D341Med (cell line): ENCODE measurements at regions not wholly inside any gene's neighbourhood (a gene's known extent, or its start where the extent isn't known, plus 50 kb on each side); places are given as distances from the start of the nearest gene placed in this dataset.

ENCODE experiments used
- DNase-seq: peaks from one replicate; pipeline ENCODE4 v3.0.0; 2012; ENCODE audit warnings: low spot score

DNA sequence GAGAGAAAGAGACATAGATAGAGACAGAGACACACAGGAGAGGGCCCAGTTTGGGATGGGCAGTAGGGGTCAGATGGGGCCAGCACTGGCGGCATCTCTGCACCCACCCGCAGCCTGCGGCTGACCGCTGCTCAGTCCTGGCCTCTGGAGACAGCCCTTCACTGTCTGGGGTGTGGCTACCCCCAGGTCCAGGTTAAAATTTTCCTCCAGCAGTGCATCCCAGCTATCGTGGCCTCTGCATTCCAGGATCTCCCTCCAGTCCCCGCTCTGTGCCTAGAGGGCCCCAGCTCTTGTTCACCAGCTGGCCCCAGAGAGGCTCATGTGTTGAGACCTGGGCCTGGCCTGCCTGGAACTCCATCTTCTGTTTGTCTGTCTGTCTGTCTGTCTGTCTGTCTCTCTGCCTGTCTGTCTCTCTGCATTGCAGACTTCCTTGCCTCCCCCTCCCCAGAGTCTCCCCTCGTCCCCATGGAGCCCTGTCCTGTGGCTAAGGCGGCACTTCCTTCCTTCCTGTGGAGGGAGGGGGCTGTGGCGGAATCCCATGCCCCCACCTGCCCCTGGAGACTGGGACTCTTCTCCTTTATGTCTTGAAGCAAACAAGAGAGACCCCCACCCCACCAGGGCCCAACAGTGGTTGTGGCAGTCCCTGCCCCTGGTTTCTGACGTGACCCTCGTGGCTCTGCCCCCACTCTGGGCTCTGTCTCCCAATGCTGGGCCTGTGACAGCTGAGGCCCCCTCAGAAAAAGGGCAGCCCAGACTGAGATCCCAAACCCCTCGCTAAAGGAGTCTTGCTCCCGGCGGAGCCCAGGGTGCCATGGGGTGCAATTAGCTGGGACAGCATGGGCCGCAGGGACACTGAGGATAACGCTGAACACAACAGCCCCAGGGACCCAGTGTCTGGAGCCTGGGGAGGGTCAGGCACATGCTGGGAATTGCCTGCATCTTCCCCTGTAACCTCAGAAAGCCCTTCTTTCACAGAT, 241.8 kb downstream of the NPHP4 start:
- no peak for DNase-seq

- no peak for DNase-seq
Observed at GRCh38 chr1:5748286-5749225, 243.7 kb downstream of the NPHP4 start.

DNA sequence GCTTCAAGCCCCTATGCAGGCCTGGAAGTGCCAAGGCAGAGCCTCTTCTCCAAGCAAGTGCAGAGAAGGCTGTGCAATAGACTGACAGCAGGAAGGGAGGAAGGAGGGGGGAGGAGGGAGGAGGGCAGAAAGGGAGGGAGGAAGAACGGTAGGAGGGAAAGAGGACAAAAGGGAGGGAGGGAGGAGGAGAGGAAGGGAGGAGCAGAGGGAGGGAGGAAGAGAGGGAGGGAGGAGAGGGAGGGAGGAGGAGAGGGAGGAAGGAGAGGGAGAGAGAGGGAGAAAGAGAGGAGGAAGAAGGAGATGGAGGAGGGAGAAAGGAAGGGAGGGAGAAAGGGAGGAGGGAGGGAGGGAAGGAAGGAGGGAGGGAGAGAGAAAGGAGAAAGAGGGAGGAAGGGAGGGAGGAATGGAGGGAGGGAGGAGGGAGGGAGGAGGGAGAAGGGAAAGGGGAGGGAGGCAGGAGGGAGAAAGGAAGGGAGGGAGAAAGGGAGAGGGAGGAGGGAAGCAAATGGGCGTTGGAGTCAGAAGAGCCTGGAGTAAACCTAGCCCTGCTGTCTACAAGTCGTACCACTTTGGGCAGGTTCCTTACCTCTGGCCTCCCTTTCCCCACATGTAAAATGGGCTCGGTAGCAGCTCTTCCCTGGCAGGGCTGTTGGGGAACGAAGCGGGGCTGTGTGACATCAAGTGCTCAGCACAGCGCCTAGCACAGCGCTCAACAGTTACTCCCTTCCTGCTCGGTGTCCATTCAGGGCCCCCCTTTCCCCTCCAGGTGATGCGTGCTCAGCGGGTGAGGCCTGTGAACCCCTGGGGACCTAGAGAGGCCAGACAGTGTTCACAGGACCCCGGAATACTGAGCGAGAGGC, 244.6 kb downstream of the NPHP4 start:
- DNase-seq = no peak

GRCh38 chr1:5746611-5747425, 245.4 kb downstream of the NPHP4 start:
- no peak for DNase-seq

DNA sequence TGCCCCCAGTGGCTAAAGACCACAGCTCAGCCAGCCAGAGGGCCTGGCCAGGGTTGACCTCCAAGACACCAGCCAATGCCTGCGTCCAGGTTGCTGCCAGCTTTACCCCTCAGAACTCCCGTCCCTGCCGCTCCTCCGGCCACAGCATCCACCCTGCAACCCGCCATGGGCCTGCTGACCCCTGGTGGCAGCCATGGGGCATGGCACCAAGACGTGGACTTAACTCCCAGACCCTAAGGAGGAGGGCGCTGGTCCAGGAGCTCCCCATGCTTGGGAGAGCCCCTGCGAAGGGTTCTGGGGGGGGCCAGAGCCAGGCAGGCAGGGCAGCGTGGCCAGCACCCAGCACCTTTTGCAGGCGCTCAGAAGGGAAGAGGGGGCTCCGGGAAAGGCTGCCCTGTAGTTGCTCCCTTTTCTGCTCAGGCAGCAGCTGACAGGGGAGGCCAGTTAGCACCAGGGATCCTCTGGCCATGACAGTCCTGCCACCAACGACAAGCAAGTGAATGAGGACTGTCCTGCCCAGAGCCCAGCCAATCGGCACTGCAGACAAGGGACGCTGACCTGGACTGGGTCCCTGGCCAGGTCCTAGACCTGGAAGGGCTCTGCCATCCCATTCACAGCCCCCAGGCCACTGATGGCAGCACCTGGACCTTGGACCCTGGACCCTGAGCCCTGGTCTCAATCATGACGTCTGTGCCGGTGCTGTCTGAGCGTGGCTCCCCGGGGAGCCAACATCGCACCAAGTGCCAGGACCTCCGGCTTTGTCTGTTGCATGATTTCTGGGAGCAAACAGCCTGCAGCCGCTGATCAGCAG, 246.2 kb downstream of the NPHP4 start:
- DNase-seq = peak; percentile 89

GRCh38 chr1:5744911-5745799, 247.1 kb downstream of the NPHP4 start:
- no peak for DNase-seq

DNA sequence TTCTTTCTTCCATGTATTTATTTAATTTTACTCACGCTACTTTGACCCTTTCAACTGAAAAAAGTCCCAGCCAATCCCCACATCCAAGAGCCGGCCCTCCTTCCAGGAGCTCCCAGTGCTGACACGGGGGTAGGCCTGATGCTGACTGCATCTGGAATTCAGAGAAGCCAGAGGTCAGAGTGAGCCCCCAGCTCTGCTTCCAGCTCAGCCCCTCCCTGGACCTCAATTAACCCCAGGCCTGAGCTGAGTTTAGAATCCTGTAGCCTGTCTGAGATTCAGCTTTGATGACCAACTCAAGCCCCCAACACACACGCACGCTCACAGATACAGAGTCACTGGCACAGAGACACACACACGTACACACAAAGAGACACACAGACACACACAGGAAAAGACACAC, 247.9 kb downstream of the NPHP4 start:
- no peak for DNase-seq

DNA sequence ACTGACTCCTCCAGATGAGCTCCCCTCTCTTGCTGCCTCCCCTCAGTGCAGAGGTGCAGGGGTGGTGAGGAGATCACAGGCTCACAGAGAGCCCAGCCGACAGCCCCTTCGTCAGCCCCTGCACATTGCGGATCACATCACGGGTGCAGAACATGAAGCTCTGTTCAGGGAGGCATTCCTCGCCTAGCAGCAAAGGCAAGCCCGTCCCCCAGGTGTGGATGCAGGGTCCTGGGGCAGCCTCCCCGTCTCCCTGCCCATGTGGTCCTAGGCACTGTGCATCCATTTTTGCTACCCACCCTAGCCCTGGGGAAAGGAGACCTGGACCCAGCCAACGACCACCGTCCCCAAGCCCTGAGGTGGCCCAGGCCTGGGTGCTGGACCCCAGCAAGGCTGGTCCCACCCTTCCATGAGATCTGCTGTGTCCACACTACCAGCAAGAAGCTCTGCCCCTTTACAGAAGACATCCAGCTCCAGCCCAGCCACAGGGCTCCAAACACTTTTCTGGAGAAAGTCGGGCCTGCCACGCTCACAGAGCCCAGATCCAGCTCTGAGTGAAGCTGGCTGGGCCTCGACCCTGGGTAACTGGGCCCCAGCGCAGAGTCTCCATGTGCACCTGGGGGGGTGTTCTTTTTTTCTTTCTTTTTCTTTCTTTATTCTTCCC, 248.7 kb downstream of the NPHP4 start:
- DNase-seq = no peak

GRCh38 chr1:5742801-5743200, 249.4 kb downstream of the NPHP4 start:
- no peak for DNase-seq

GRCh38 chr1:5742032-5742431, 250.2 kb downstream of the NPHP4 start:
- no peak for DNase-seq

- no peak for DNase-seq
Observed at GRCh38 chr1:5740865-5741860, 251.1 kb downstream of the NPHP4 start.

GRCh38 chr1:5740450-5740849, 251.8 kb downstream of the NPHP4 start:
- no peak for DNase-seq

DNA sequence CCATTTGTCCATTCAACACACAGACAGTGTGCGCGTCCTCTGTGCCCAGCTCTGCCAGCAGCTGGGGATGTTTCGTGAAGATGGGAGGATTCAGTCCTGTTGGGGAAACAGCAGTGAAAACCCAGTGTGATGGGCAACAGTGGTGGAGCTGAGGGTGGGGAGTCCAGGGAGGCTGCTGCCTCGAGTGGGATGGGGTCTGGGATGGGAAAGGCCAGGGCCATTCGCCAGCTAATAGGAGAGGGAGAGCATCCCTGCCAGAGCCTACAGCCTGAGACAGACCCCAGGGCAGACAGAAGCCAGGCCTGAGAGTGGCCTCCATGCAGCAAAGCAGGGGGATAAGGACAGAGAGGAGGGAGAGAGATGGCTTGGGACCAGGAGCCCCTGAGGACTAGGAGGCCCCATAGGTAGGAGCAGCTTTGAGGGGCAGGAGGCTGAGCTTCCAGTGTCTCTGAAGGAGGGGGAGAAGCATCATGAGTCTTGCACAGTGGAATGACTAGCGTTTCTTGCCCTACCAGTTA, 252.6 kb downstream of the NPHP4 start:
- DNase-seq = no peak

- no peak for DNase-seq
Observed at GRCh38 chr1:5738911-5739462, 253.2 kb downstream of the NPHP4 start.

GRCh38 chr1:5737081-5737480, 255.1 kb downstream of the NPHP4 start:
- no peak for DNase-seq

DNA sequence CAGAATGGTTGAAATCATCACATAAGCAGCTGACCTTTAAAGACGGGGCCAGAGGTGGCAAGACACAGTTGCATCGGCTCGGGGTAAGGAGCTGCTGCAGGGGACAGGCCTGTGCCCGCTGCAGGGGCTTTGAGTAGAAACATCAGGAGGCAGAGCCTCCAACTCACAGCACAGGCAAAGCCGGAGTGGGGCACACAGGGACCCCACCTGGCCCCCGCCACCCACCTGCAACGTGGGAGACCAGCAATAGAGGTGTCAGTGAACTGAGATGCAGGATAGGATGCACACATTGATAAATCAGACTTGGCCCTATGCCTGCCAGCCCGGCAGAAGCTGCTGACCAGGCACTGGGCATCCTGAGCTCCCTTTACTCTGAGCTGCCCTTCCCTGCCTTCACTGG, 257.2 kb downstream of the NPHP4 start:
- DNase-seq = no peak

- DNase-seq = no peak
Observed at GRCh38 chr1:5734414-5734813, 257.8 kb downstream of the NPHP4 start.
